Nucleus accumbens (tissue), 56 donors: ENCODE measurements at regions not wholly inside any gene's neighbourhood (a gene's known extent, or its start where the extent isn't known, plus 50 kb on each side); places are given as distances from the start of the nearest gene placed in this dataset.
"Not testable (repeated sequence)": the region's sequence is repeated elsewhere in the genome, so short reads cannot be mapped to it uniquely, and the experiment has no call there.

Source experiments
- DNase-seq, 56 donors: peaks; one replicate each; lab custom pipeline; 2025; lab: John Stamatoyannopoulos, UW

DNA sequence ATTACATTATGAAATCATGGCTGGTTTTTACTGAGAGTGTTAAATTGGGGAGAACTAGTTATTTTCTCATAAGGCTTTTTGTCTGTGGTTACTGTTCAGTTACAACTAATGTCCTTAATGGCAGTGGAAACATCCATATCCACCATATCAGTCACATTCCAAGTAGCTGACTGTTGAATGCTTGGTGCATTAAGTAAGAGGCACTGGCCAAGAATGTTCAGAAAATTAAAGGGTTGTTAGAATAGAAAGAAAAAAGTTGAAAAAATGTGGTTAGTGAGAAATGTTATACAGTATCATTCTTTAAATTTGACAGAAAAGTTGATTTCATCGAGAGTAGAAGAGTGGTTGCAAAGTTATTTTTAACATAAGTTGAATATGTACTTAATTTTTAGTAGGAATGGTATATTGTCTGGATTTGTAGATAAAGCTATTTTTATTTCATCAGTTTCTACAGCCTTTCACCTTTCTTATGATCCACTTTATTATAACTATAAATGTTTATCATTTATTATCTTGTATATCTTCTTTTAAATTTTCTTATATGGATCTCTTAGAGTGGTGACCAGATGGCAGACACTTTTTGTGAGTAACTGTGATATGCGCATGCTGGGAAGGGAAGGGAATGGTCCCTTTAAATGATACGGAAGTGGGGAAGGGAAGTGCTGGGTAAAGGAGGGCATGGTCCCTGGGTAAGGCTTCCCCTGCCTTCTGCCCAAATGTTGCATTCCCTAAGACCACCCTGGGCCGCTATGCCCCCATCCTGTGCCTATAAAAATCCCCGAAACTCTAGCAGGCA, 2407.1 kb downstream of the ARAP2 start:
- no peak for DNase-seq

DNA sequence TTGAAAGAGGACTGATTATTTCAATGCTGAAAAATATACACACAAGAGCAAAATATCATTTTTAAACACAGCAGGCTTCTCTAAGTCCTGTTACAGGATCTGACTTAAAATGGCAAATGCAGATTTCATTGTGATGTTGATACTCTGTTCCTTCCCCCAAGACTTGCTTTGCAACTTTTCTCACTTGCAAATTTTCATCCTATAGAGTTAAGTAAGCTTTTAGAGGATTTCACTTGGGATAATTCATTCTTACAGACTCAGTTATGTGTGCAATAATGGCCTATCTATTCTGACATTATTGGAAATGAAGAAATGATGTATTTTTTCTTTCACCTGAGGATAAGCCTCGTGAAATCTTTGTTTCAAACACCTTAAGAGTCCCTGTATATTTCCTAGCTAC, 2403.2 kb downstream of the ARAP2 start:
- no peak for DNase-seq

DNA sequence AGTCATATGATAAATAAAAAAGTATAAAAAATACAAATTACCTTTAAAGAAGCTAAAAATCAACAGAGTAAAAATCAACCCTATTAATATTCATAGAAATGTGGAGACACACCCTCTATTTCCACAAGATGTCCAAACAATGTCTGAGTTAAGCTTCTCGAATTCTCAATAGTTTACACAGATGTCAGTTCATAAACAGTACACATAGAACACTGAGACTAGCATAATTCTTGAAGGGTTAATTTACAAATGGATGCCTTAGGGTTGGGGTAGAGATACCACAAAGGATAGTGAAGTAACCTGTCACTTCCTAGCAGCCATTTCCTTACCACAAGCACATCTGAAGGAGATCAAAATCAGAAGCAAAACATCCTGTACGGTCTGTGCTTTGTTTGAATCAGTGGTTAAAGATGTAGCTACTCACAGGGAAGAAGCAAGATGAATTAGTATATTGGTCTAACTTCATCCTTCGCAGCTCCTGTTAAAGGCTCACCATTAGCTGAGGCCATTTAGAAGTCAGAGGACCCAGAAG, 2393.9 kb downstream of the ARAP2 start:
- no peak for DNase-seq

DNA sequence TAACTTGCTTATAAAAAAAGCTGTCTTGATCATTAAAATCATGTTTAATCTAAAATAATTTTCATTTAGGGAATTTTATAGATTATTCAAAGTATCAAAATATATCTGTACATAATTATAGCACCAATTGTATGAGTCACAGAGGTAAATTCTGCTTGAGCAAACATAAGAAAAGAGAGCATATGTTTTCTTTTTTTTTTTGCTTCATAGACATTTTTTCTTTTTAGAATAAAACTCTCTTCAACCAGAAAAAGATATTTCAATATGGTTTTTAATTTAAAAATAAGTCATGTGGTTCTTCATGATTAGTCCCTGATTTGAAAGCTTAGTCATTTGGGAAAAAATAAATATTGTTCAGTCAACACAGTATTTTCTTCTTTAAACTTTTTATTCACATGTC, 2390.6 kb downstream of the ARAP2 start:
- DNase-seq, result not testable (repeated sequence)

DNA sequence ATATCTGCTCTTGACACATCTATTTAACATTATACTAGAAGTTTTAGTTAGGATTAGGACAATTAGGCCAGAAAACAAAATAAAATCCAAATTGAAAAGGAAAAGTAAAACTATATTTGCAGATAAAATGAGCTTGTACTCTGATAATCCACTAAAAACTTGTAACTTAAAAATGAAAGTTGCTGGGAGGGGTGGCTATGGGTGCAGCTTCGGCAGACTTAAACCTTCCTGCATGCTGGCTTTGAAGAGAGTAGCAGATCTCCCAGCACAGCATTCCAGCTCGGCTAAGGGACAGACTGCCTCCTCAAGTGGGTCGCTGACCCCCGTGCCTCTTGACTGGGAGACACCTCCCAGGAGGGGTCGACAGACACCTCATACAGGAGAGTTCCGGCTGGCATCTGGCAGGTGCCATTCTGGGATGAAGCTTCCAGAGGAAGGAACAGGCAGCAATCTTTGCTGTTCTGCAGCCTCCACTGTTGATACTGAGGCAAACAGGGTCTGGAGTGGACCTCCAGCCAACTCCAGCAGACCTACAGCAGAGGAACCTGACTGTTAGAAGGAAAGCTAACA, 2379.9 kb downstream of the ARAP2 start:
- DNase-seq, result no peak

DNA sequence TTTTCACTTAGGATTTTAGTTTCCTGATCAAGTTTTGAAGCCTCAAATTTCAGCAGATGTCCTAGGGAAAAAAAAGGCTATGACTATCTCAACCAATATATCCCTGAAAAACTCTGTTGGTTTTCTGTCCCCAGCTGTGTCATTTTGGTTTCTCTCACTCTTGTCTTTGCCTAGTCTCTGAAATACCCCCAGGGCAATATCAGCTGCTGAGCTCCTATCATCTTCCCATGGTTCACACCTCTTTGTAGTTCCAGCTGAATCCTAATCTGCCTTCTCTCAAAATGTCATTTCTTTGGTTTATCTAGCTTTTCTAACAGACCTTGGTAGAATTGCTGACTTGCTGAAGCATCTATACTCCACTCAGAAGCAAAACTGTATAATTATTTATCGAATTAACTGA, 2370.5 kb downstream of the ARAP2 start:
- no peak for DNase-seq

DNA sequence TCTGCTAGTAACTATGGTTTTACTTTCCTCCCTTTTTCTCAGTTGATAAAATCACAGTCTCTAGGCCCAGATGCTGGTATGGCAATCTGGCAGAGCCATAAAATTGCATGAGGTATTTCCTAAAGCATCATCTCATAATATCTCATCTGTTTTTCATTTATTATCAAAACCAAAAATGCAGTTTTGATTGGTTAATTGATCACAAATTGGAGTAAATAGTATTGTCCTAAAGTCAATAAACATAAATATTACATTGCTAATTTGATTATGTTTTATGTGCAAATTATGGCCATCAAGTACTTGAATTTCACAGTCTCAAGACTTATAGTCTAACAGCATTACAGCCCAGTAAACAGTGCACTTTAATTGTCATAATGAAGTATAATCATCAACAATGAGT, 2365.6 kb downstream of the ARAP2 start:
- DNase-seq, result no peak

DNA sequence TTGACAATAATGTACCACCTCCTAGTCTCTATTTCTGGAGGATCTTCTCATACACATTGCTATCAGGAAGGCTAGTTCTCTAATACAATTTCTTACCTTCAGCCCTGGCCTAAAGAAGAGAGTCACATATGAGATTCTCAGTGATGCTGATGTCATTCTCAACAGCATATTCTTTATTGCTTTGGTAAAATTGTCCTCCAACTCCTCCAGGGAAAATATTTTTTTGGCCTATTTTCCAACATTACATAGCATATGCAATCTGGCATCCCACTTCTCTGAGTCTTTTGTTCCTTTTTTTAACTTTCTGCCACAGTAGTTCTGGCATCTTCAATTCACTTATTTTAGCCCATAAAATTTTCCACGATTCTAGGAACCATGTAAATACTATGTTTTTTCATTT, 2363.1 kb downstream of the ARAP2 start:
- DNase-seq, result no peak

DNA sequence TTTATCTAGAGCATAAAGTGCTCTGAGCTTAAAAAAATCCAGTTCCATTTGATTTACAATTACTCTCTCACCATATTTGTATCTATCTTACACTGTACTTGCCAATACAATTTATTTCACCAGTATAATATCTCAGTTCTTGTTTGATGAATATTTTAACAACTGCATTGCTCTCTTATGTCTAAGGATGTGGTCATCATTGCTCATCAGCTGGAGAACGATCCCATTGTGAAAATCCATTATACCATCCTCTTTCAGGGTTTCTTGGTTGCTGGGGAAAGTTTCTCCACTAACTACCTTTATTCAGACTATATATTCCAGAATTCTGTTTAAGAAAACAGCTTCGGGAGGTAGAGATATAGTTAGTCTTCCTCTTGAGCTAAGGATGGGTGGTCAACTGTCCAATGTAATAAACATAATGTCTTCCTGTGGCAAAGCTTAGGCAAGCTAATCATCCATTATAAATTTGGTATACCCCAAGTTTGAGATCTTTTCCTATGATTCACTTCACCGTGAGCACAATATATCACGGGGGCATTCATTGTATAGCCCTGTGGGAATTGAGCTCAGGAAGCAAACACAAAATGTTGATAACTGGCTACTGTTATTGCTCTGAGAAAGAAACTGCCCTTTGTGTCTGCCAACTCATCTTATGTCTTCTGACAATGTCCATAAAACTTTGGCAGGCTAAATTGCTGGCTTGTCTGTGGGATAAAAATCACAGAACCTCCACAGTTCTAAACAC, 2361.9 kb downstream of the ARAP2 start:
- DNase-seq, result no peak

DNA sequence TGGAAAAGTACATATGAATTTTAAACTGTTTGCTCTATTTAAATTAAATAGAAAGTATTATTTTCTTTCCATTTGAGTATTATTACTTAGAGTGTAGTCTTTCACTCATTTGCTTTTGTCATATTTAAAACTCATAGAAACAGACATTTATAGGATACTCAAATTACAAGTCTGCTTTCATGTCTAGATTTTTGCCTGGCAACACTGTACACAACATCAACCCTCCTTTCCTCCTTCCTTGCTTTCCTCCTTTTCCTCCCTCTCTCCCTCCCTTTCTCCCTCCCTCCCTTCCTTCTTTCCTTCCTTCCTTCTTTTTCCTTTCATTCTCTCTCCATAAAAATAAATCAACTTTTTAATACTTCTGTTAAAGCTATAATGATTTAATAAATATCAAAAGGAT, 2361.2 kb downstream of the ARAP2 start:
- DNase-seq, result no peak

DNA sequence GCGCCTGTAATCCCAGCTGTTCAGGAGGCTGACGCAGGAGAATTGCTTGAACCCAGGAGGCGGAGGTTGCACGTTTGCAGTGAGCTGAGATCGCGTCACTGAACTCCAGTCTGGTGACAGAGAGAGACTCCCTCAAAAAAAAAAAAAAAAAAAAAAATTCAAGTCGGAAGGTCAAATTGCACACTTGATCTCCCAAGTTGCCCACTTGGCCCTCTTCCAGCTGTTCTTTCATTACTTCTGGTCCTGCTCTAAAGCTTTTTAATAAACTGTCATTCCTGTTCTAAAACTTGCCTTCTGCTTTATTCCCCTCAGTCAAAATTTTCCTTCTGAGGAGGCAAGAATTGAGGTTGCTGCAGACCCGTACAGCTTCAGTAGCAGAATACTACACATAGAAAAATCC, 2358.0 kb downstream of the ARAP2 start:
- DNase-seq, result no peak

DNA sequence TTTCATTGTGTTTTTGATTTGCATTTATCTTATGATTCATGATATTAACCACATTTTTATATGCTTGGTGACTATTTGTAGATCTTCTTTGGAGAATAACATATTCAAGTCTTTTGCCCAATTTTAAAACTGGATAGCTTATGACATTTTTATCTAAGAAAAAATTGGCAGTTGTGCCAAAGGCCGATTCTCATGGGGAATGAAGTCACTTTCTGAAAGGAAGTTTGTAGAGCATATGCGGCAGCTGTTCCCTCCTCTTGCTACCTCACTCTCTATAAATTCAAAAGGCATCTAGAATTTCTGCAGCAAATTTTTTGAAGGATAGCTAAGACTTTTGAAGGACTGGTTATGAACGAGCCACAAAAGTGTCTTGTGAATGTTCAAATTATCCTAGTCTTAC, 2353.5 kb downstream of the ARAP2 start:
- DNase-seq, result no peak

DNA sequence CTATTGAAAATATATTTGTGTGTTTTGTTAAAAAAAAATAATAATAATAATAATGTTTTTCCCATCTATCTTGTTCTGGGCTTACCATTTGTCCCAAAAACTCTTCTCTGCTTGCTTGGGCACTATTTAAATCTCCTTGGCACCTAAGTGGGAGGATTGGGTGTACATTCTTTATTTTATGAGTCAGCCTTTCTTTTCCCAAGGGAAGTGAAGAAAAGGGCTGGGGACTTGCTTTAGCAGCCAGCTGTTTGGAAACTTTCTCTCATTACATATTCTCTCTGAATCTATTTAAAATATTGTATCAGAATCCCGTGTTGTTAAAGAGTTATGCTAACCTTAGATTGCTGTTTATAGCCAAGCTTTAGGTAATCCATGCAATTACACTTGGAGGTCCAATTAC, 2332.4 kb downstream of the ARAP2 start:
- DNase-seq, result no peak

DNA sequence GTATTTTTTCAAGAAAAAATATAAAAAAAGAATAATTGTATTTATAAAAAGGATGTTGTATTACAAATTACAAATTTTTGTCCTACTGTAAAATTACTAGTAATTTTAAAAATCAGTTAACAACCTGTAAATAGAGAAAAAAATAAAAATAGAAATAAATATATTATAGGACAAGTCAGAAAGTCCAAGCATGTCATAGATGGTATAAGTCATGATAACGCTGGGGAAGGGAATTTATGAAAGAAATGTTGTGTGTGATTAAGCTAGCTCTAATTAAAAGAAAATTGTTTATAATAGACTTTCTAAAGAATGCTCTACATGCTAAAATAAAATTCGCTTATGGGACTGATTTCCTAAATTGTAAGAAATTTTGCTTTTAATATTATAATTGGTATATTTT, 2329.9 kb downstream of the ARAP2 start:
- no peak for DNase-seq

DNA sequence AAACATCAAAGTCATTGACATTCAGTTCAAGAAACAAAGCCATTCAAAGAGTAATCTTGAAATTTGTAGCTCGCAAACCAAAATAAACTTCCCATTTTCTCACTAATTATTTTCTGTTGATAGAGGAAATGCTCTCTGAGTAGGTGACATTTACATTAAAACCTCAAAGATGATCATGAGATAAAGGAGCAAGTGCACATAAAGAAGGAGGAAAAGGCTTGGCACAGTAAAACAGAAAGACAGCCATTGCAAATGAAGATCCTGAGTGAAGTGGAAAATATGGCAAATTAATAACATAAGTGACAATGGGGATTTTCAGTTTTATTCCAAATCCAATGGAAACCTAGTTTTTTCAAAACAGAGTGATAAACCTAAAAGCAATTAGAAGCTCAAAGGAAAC, 2320.8 kb downstream of the ARAP2 start:
- no peak for DNase-seq

DNA sequence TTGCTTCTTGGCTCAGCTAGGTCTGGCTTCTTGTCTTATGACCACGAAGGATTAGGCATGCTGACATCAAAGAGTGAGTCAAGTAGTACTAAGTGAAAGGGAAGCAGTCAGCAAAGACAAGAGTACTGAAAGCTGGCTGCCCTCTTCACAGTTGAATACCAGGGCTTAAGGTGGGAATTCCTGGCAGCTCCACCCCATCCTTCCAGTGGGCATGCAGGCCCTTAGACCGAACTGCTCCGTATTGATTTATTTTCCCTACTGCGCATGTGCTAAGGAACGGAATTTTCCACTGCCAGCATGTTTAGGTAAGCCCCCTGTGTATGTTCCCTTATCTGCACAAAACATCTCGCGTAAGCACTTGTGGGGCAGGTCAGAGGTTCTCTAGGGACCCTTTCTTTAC, 2320.1 kb downstream of the ARAP2 start:
- no peak for DNase-seq

DNA sequence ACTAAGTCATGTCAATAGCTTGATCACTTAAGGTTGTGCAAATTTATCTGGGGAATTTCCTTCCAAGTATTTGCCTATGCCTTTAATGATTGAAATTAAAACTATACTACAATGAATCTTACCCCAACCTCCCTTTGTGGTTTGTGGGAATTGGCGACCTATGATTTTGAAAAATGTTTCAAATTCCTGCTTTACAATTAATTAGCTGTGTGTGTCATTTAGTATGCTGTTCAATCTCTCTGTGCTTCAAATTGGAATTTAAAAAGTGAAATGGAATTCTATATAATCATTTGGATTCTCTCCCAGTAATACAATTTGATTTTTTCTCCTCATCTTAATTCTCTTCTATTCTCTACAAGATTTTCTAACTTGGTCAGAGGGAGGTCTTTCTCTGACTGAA, 2319.5 kb downstream of the ARAP2 start:
- DNase-seq, result no peak

DNA sequence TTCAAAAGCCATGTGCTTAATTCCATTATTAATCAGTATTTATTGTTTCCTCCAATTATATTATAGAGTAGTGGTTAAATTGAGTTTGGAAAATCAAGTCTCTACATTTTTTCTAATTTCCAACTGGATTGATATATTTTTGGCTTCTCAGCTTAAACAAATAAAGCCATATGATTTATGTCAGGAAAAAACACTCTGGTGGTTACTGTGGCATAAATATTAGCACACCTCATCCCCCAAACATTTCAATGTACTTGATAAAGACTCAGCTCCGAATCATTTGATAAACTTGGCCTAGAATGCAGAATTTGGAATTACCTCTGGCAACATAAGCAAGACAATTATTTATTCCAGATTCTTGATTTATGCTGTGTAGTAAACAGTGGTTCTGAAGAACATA, 2313.8 kb downstream of the ARAP2 start:
- DNase-seq, result no peak

DNA sequence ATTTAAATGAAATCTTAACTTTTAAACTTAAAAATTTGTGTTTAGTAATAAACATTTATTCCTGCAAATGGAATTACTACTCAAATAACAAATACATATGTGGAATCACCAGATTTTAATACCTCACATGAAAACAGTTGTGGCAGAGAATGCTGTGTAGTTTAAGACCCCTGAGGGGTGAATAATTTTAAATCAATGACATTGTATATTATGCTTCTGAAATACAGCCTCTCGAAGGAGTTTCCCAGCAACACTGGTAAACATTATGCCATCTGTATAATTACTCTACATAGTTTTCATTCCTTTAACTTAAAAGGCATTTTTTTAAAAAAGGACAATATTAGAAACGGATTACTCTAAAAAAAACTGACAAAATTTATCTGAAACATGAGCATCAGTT, 2313.3 kb downstream of the ARAP2 start:
- DNase-seq, result no peak

DNA sequence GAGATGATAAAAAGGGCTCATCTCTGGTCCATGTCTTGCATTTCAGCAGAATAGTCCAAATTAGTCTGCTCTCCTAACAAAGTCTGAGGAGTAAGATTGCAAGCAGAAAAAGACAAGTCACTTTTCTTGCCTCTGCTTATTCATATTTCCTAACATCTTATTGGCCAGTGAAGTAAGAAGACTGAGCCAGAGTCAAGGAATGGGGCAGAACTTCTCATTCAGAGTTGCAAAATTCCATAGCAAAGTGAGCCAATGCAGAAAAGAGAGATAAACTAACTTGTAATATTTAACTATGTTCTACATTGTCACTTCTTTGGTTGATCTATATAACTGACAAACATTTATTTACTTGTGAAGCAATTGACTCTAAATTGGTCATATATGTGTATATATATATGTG, 2304.0 kb downstream of the ARAP2 start:
- DNase-seq, result no peak

DNA sequence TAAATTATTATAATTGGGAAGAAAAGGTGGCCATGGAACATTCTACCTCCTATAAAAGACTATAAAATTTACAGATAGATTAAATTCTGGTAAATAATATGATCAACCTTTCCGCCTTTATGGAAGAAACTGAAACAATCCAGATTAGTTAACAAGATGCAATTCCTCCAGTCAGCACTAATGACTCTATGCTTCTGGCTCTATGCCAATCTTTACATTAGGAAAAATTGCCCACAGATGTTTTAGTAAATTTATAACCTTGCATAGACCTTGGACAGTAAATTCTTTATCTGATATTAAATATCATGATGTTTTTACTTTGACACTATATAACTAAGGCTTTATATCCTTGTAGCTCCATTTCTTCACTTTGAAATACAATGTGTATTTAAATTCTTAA, 2302.5 kb downstream of the ARAP2 start:
- DNase-seq, result no peak

DNA sequence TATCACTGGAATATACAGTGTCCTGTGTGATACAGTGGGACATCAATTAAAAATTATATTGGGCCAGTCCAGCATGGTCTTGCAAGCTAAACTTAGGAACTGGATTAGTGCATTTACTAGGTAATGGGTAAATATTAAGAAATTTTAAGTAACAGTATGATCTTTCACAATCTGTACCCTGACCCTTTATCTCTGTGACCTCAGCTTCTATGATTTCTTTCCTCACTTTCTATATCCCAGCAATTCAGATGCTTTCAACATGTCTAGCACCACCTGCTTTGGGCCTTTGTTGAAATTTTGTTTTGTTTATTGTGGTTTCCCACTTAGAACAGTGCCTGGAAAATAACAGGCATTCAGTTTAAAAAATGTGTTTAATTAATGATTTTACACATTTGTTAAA, 2295.4 kb downstream of the ARAP2 start:
- no peak for DNase-seq
